GM23248 (cell line): ENCODE measurements at regions not wholly inside any gene's neighbourhood (a gene's known extent, or its start where the extent isn't known, plus 50 kb on each side); places are given as distances from the start of the nearest gene placed in this dataset.

ENCODE experiments used
- EZH2 ChIP-seq: fragments of 200-600 bp; sonication (generic); IDR thresholded peaks from 2 replicates; pipeline ENCODE4 v1.6.1; 2018; ENCODE audit warnings: antibody characterized with exemption, mild to moderate bottlenecking; ENCODE audit not compliant: insufficient read depth, poor library complexity, severe bottlenecking
- EZH2phosphoT487 ChIP-seq: fragments of 200-600 bp; sonication (generic); IDR thresholded peaks from 2 replicates; pipeline ENCODE4 v1.6.1; 2018; ENCODE audit warnings: antibody characterized with exemption, moderate library complexity, mild to moderate bottlenecking, low read depth; ENCODE audit not compliant: insufficient read depth

DNA sequence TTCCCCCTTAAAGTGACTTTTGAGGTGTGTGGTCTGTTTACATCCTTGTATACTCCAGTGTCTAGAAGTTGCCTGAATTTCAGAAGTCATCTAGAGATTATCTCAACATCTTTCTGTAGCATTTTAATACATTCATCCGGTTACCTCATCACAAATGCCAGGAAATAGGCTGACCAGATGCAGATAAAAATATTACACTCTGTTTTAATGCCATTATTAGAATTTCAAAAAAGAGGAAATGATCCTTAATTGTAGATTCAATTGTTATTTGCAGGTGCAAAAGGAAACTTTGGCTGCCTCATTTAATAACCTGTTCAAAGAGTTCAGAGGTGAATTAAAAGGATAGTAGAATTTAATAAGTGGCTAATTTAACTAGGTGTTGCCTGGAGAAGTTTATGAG lies 290.9 kb downstream of the C3orf38 start:
- no peak for TF ChIP-seq EZH2
- TF ChIP-seq EZH2phosphoT487, result no peak
